Panc1 (cell line): ENCODE measurements at regions not wholly inside any gene's neighbourhood (a gene's known extent, or its start where the extent isn't known, plus 50 kb on each side); places are given as distances from the start of the nearest gene placed in this dataset.

Source experiments
- ATAC-seq: fragments of 200-7000 bp; cut with Tn5 transposase; 2 replicates; pipeline ENCODE4 v1.9.1; 2020; ENCODE audit warnings: mild to moderate bottlenecking, moderate library complexity
- BruUV-seq: library from RNA; stranded (reverse); fragments of 400-500 nt; replicated peaks from 2 replicates; lab custom pipeline; 2021; lab: Mats Ljungman, UMichigan
- CTCF ChIA-PET: fragments of 300-600 bp; sonication (Branson Sonifier 250); formaldehyde crosslinking; loops from one replicate; lab custom pipeline; 2022; ENCODE audit warnings: antibody characterized with exemption; lab: Charles Lee
- POLR2A ChIA-PET: fragments of 300-600 bp; sonication (Branson Sonifier 250); formaldehyde crosslinking; loops from one replicate; lab custom pipeline; 2022; ENCODE audit warnings: antibody characterized with exemption; lab: Charles Lee
- DNase-seq: peaks from one replicate; pipeline ENCODE4 v3.0.0-alpha.2; 2010; ENCODE audit warnings: low read depth, low spot score
- H3K27ac ChIP-seq: 2 replicates; pipeline ENCODE4 v1.5.1; 2011; ENCODE audit warnings: mild to moderate bottlenecking, low read length, inconsistent platforms
- H3K27me3 ChIP-seq: fragments of 200-500 bp; sonication (Bioruptor generic); 2 replicates; pipeline ENCODE4 v1.6.0; 2014; ENCODE audit warnings: low read length, inconsistent platforms; ENCODE audit not compliant: control insufficient read depth, insufficient read depth
- H3K36me3 ChIP-seq: fragments of 200-500 bp; sonication (Bioruptor generic); 2 replicates; pipeline ENCODE4 v1.5.1; 2014; ENCODE audit warnings: inconsistent platforms, mild to moderate bottlenecking, low read length, moderate library complexity; ENCODE audit not compliant: control insufficient read depth, insufficient read depth
- H3K4me1 ChIP-seq: 2 replicates; pipeline ENCODE4 v1.5.1; 2011; ENCODE audit warnings: inconsistent platforms, mild to moderate bottlenecking, low read length, moderate library complexity; ENCODE audit not compliant: control insufficient read depth, insufficient read depth
- H3K4me3 ChIP-seq, 2 experiments: 2 replicates each; pipeline ENCODE4 v1.5.1; 2011 to 2012; ENCODE audit warnings: low read depth in 2 of 2, low read length in 2 of 2, mild to moderate bottlenecking in 2 of 2, inconsistent platforms in 1 of 2, moderate library complexity in 1 of 2
- H3K9me3 ChIP-seq: fragments of 200-500 bp; sonication (Bioruptor generic); 2 replicates; pipeline ENCODE4 v1.5.1; 2014; ENCODE audit warnings: low read depth, mild to moderate bottlenecking, inconsistent platforms, low read length, moderate library complexity; ENCODE audit not compliant: control insufficient read depth, insufficient read depth
- POLR2AphosphoS5 ChIP-seq: IDR thresholded peaks from 2 replicates; pipeline ENCODE4 v1.6.1; 2012; ENCODE audit warnings: mild to moderate bottlenecking, low read depth, low read length, moderate library complexity
- SIN3A ChIP-seq: IDR thresholded peaks from 2 replicates; pipeline ENCODE4 v1.6.1; 2012; ENCODE audit warnings: low read depth, mild to moderate bottlenecking, low read length, moderate library complexity, borderline replicate concordance; ENCODE audit not compliant: insufficient read depth
- TCF7L2 ChIP-seq: IDR thresholded peaks from 2 replicates; pipeline ENCODE4 v1.6.1; 2011; ENCODE audit warnings: mild to moderate bottlenecking, low read depth, low read length, inconsistent platforms
- in situ Hi-C: cut with HindIII; loops from 2 replicates; pipeline ENCODE4 v1.10.0; 2016; ENCODE audit warnings: low sequenced_read_pairs, low pct_unique_long_range_greater_than_20kb
- intact Hi-C: fragments of 100-400 bp; cut with micrococcal nuclease; formaldehyde crosslinking; loops from one replicate; pipeline ENCODE4 v1.10.0; 2022; ENCODE audit not compliant: unreplicated experiment
- TF ChIP-seq, protein P1 (sequence below), 2 experiments: IDR thresholded peaks; 2 replicates each; pipeline ENCODE4 v1.6.1; 2011 to 2012; ENCODE audit warnings: low read depth in 2 of 2, control low read depth in 1 of 2, low read length in 1 of 2, mild to moderate bottlenecking in 1 of 2, moderate library complexity in 1 of 2; ENCODE audit not compliant: insufficient read depth in 1 of 2
- TF ChIP-seq, protein P2 (sequence below): fragments of 450-650 bp; IDR thresholded peaks from 2 replicates; pipeline ENCODE4 v1.5.1; 2017; ENCODE audit warnings: mild to moderate bottlenecking

DNA sequence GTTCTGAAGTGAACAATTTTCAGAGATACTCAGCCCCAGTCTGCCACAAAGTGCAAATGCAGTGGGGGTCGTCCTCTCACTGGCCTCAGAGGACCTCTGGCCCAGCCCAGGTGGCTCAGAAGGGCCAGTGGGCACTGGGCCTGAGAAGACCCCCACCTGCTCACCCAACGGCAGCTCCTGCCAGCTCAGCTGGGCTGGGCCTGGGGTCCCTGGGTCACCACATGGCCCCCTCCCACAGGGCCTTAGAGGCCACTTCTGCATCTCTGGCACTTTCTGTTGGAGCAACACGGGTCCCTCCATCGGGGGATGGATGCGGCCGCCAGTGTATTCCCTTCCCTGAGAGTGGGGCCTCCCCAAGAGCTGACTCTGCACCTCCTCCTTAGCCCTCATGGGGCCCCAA is 262.7 kb upstream of the KCNH8 start:
- ATAC-seq (no peak), DNase-seq (no peak)
- no peaks in the 10 kb centered on the region for H3K4me1 ChIP-seq
- in situ Hi-C loops (no loop called here), intact Hi-C loops (no loop called here)
- H3K27ac ChIP-seq, result no peak overlapping the region
- ChIA-PET CTCF (no interaction called here), POLR2A (no interaction called here)
- H3K9me3 ChIP-seq, result no peaks in the 10 kb centered on the region
- no peaks in the 10 kb centered on the region for H3K36me3 ChIP-seq
- H3K4me3 ChIP-seq, result no peak overlapping the region
- no peaks in the 10 kb centered on the region for H3K27me3 ChIP-seq
- TF ChIP-seq POLR2AphosphoS5 (no peak), SIN3A (no peak), TCF7L2 (no peak)
- TF ChIP-seq, protein P1, sequence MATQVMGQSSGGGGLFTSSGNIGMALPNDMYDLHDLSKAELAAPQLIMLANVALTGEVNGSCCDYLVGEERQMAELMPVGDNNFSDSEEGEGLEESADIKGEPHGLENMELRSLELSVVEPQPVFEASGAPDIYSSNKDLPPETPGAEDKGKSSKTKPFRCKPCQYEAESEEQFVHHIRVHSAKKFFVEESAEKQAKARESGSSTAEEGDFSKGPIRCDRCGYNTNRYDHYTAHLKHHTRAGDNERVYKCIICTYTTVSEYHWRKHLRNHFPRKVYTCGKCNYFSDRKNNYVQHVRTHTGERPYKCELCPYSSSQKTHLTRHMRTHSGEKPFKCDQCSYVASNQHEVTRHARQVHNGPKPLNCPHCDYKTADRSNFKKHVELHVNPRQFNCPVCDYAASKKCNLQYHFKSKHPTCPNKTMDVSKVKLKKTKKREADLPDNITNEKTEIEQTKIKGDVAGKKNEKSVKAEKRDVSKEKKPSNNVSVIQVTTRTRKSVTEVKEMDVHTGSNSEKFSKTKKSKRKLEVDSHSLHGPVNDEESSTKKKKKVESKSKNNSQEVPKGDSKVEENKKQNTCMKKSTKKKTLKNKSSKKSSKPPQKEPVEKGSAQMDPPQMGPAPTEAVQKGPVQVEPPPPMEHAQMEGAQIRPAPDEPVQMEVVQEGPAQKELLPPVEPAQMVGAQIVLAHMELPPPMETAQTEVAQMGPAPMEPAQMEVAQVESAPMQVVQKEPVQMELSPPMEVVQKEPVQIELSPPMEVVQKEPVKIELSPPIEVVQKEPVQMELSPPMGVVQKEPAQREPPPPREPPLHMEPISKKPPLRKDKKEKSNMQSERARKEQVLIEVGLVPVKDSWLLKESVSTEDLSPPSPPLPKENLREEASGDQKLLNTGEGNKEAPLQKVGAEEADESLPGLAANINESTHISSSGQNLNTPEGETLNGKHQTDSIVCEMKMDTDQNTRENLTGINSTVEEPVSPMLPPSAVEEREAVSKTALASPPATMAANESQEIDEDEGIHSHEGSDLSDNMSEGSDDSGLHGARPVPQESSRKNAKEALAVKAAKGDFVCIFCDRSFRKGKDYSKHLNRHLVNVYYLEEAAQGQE (IDR thresholded peaks at IDR 0.05; ENCODE audit: insufficient read depth in 1 of 2, low read depth in 2 of 2, low read length in 1 of 2), result no peak
- TF ChIP-seq, protein P2, sequence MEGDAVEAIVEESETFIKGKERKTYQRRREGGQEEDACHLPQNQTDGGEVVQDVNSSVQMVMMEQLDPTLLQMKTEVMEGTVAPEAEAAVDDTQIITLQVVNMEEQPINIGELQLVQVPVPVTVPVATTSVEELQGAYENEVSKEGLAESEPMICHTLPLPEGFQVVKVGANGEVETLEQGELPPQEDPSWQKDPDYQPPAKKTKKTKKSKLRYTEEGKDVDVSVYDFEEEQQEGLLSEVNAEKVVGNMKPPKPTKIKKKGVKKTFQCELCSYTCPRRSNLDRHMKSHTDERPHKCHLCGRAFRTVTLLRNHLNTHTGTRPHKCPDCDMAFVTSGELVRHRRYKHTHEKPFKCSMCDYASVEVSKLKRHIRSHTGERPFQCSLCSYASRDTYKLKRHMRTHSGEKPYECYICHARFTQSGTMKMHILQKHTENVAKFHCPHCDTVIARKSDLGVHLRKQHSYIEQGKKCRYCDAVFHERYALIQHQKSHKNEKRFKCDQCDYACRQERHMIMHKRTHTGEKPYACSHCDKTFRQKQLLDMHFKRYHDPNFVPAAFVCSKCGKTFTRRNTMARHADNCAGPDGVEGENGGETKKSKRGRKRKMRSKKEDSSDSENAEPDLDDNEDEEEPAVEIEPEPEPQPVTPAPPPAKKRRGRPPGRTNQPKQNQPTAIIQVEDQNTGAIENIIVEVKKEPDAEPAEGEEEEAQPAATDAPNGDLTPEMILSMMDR, result no peak
- no TSS peak for BruUV-seq

DNA sequence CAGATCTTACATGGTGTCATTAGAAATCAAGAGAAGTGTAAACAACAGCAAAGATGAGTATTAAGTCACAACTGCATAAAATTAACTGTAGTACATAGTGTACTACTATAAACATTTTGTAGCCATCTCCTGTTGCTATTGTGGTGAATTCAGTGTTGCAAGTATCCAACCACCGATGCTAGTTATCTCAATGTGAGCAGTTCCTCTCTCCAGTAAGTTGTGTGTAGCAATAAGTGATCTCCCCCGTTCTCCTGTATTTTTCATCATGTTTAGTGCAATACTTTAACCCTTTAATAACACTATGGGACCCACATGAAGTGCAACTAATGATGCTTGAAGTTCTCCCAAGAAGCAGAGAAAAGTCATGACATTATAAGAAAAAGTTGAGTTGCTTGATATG is 264.7 kb upstream of the KCNH8 start:
- Histone ChIP-seq H3K27ac (no peak overlapping the region), H3K9me3 (no peaks in the 10 kb centered on the region), H3K27me3 (no peaks in the 10 kb centered on the region), H3K4me3 (no peak overlapping the region), H3K4me1 (no peaks in the 10 kb centered on the region), H3K36me3 (no peaks in the 10 kb centered on the region)
- CTCF ChIA-PET, result no interaction called here
- TF ChIP-seq SIN3A (no peak), TCF7L2 (no peak), POLR2AphosphoS5 (no peak)
- TF ChIP-seq, protein P2, result no peak
- TF ChIP-seq, protein P1 (IDR thresholded peaks at IDR 0.05; ENCODE audit: insufficient read depth in 1 of 2, low read depth in 2 of 2, low read length in 1 of 2), result no peak
- no TSS peak for BruUV-seq
- in situ Hi-C loops, result no loop called here
- DNase-seq (no peak), ATAC-seq (no peak)
- intact Hi-C loops, result no loop called here
- POLR2A ChIA-PET, result no interaction called here
